ENCODE measurements at regions not wholly inside any gene's neighbourhood (a gene's known extent, or its start where the extent isn't known, plus 50 kb on each side); places are given as distances from the start of the nearest gene placed in this dataset.

- H3K4me1 ChIP-seq = no peaks in the 10 kb centered on the region
- no peaks in the 10 kb centered on the region for H3K9me3 ChIP-seq
- H3K27me3 ChIP-seq = no peaks in the 10 kb centered on the region
- H3K36me3 ChIP-seq (ENCODE audit: low read depth, missing control alignments) = no peaks in the 10 kb centered on the region
- no peak overlapping the region for H3K4me3 ChIP-seq
- TF ChIP-seq CTCF (IDR thresholded peaks at IDR 0.05) (no peak), POLR2A (IDR thresholded peaks at IDR 0.05) (no peak)
- no peak for DNase-seq
- WGBS, 2 donors = 96% methylated on average over 1 of the region's 1 CpG
- intact Hi-C loops (cut with DNase I; ENCODE audit: low total_unique reads) = no loop called here
- no peak overlapping the region for H3K27ac ChIP-seq
Observed at GRCh38 chr18:39223283-39223682, 1657.7 kb upstream of the CELF4 start.

- Histone ChIP-seq H3K9me3 (no peaks in the 10 kb centered on the region), H3K4me1 (no peaks in the 10 kb centered on the region), H3K4me3 (no peak overlapping the region), H3K36me3 (ENCODE audit: low read depth, missing control alignments) (no peaks in the 10 kb centered on the region), H3K27me3 (no peaks in the 10 kb centered on the region), H3K27ac (no peak overlapping the region)
- TF ChIP-seq CTCF (IDR thresholded peaks at IDR 0.05) (no peak), POLR2A (IDR thresholded peaks at IDR 0.05) (no peak)
- intact Hi-C loops (cut with DNase I; ENCODE audit: low total_unique reads) = no loop called here
- 51 to 59% methylated on average over 2 of the region's 2 CpGs for WGBS, 2 donors
- DNase-seq = no peak
Observed at GRCh38 chr18:39215920-39216319, 1650.3 kb upstream of the CELF4 start.

GRCh38 chr18:39211461-39211860 is 1645.9 kb upstream of the CELF4 start:
- Histone ChIP-seq H3K27ac (no peak overlapping the region), H3K36me3 (ENCODE audit: low read depth, missing control alignments) (no peaks in the 10 kb centered on the region), H3K4me3 (no peak overlapping the region), H3K27me3 (no peaks in the 10 kb centered on the region), H3K4me1 (no peaks in the 10 kb centered on the region), H3K9me3 (no peaks in the 10 kb centered on the region)
- no peak for DNase-seq
- intact Hi-C loops (cut with DNase I; ENCODE audit: low total_unique reads) = no loop called here
- TF ChIP-seq POLR2A (IDR thresholded peaks at IDR 0.05) = no peak
- no peak for TF ChIP-seq CTCF (IDR thresholded peaks at IDR 0.05)
- WGBS, 2 donors = 93% methylated on average over 1 of the region's 1 CpG

GRCh38 chr18:39209173-39209572 is 1643.6 kb upstream of the CELF4 start:
- H3K27me3 ChIP-seq = no peaks in the 10 kb centered on the region
- no peak for DNase-seq
- H3K27ac ChIP-seq = no peak overlapping the region
- H3K4me3 ChIP-seq = no peak overlapping the region
- WGBS, 2 donors = 88 to 96% methylated on average over 2 of the region's 2 CpGs
- H3K36me3 ChIP-seq (ENCODE audit: low read depth, missing control alignments) = no peaks in the 10 kb centered on the region
- no peaks in the 10 kb centered on the region for H3K4me1 ChIP-seq
- TF ChIP-seq POLR2A (IDR thresholded peaks at IDR 0.05) (no peak), CTCF (IDR thresholded peaks at IDR 0.05) (no peak)
- intact Hi-C loops (cut with DNase I; ENCODE audit: low total_unique reads) = no loop called here
- H3K9me3 ChIP-seq = no peaks in the 10 kb centered on the region

DNA sequence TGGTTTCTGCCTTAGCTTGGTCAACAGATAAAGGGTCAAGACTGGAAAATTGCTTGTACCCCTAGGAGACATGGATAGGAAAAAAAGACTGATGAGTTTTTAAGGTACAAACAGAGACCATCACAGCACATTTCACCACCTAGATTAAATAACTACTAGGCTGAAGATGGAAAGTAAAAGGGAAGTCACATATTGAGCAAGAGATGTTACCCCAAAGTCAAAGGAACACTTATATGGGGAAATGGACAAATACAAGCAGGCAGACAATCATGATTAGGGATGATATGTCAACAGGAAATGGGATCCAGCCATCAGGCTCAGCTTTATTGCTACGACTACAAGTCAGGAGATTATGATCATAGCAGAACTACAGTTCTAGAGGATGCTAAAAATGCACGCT is 1643.1 kb upstream of the CELF4 start:
- Histone ChIP-seq H3K9me3 (no peaks in the 10 kb centered on the region), H3K36me3 (ENCODE audit: low read depth, missing control alignments) (no peaks in the 10 kb centered on the region), H3K27ac (no peak overlapping the region), H3K4me3 (no peak overlapping the region), H3K27me3 (no peaks in the 10 kb centered on the region), H3K4me1 (no peaks in the 10 kb centered on the region)
- WGBS, 2 donors = 81 to 89% methylated on average over 2 of the region's 2 CpGs
- TF ChIP-seq CTCF (IDR thresholded peaks at IDR 0.05) (no peak), POLR2A (IDR thresholded peaks at IDR 0.05) (no peak)
- intact Hi-C loops (cut with DNase I; ENCODE audit: low total_unique reads) = no loop called here
- DNase-seq = no peak

All from testis (tissue), 2 donors.